ENCODE measurements at regions not wholly inside any gene's neighbourhood (a gene's known extent, or its start where the extent isn't known, plus 50 kb on each side); places are given as distances from the start of the nearest gene placed in this dataset.

GRCh38 chr3:35065891-35066290 is 573.4 kb upstream of the ARPP21 start:
- no peak for TF ChIP-seq CTCF (IDR thresholded peaks at IDR 0.05; ENCODE audit: low read depth, low read length)
- no peak for TF ChIP-seq POLR2A (IDR thresholded peaks at IDR 0.05; ENCODE audit: extremely low read depth, insufficient read length)
- TF ChIP-seq MYC (IDR thresholded peaks at IDR 0.05; ENCODE audit: low read depth, low read length), result no peak
